ENCODE measurements at regions not wholly inside any gene's neighbourhood (a gene's known extent, or its start where the extent isn't known, plus 50 kb on each side); places are given as distances from the start of the nearest gene placed in this dataset.

- TF ChIP-seq POLR2AphosphoS5 (IDR thresholded peaks at IDR 0.05) (no peak), CTCF (IDR thresholded peaks at IDR 0.05) (no peak), POLR2A (IDR thresholded peaks at IDR 0.05) (no peak), EP300 (IDR thresholded peaks at IDR 0.05) (no peak)
Observed at GRCh38 chr11:96783311-96783710, 393.5 kb downstream of the JRKL start.

Data from sigmoid colon (tissue), 4 donors.